Neural progenitor cell (in vitro differentiated cells): ENCODE measurements at regions not wholly inside any gene's neighbourhood (a gene's known extent, or its start where the extent isn't known, plus 50 kb on each side); places are given as distances from the start of the nearest gene placed in this dataset.

Experiments used
- DNase-seq: peaks from one replicate; pipeline ENCODE4 v3.0.0-alpha.2; 2016; ENCODE audit warnings: low spot score
- H2AFZ ChIP-seq: fragments of 200-600 bp; sonication (generic); replicated peaks from 2 replicates; pipeline ENCODE4 v1.6.1; 2016; ENCODE audit warnings: antibody characterized with exemption
- H3F3A ChIP-seq: fragments of 200-600 bp; sonication (generic); 2 replicates; pipeline ENCODE4 v1.6.1; 2016; ENCODE audit warnings: antibody characterized with exemption, low read depth
- H3K27ac ChIP-seq: fragments of 200-600 bp; sonication (generic); 2 replicates; pipeline ENCODE4 v1.5.1; 2016; ENCODE audit warnings: mild to moderate bottlenecking
- H3K27me3 ChIP-seq: fragments of 200-600 bp; sonication (generic); 2 replicates; pipeline ENCODE4 v1.6.1; 2016; ENCODE audit warnings: mild to moderate bottlenecking, moderate library complexity
- H3K36me3 ChIP-seq: fragments of 200-600 bp; sonication (generic); 2 replicates; pipeline ENCODE4 v1.5.1; 2016
- H3K4me1 ChIP-seq: fragments of 200-600 bp; sonication (generic); 2 replicates; pipeline ENCODE4 v1.6.1; 2016; ENCODE audit warnings: mixed run types
- H3K4me2 ChIP-seq: fragments of 200-600 bp; sonication (generic); 2 replicates; pipeline ENCODE4 v1.6.1; 2016
- H3K4me3 ChIP-seq: fragments of 200-600 bp; sonication (generic); 2 replicates; pipeline ENCODE4 v1.5.1; 2016
- H3K79me2 ChIP-seq: fragments of 200-600 bp; sonication (generic); 2 replicates; pipeline ENCODE4 v1.6.1; 2016; ENCODE audit warnings: low read depth
- H3K9ac ChIP-seq: fragments of 200-600 bp; sonication (generic); 2 replicates; pipeline ENCODE4 v1.6.1; 2016
- H3K9me3 ChIP-seq: fragments of 200-600 bp; sonication (generic); 2 replicates; pipeline ENCODE4 v1.5.1; 2016; ENCODE audit warnings: low read depth
- H4K20me1 ChIP-seq: fragments of 200-600 bp; sonication (generic); 2 replicates; pipeline ENCODE4 v1.6.1; 2016; ENCODE audit warnings: low read depth
- H3K27ac Mint-ChIP-seq: 3 replicates; pipeline ENCODE4 v1.8.0; 2021; ENCODE audit warnings: mixed read lengths
- H3K27me3 Mint-ChIP-seq: 2 replicates; pipeline ENCODE4 v1.8.0; 2022; ENCODE audit warnings: low read depth, mild to moderate bottlenecking, inconsistent platforms, moderate library complexity, mixed read lengths; ENCODE audit not compliant: insufficient read depth
- H3K36me3 Mint-ChIP-seq: 3 replicates; pipeline ENCODE4 v1.8.0; 2021; ENCODE audit warnings: mixed read lengths
- H3K4me1 Mint-ChIP-seq: 3 replicates; pipeline ENCODE4 v1.8.0; 2021; ENCODE audit warnings: mixed read lengths
- H3K4me3 Mint-ChIP-seq: 3 replicates; pipeline ENCODE4 v1.8.0; 2021; ENCODE audit warnings: mild to moderate bottlenecking, moderate library complexity, mixed read lengths
- H3K9me3 Mint-ChIP-seq: 3 replicates; pipeline ENCODE4 v1.8.0; 2020; ENCODE audit warnings: mixed read lengths
- CTCF ChIP-seq: fragments of 200-600 bp; sonication (generic); IDR thresholded peaks from 2 replicates; pipeline ENCODE4 v1.5.1; 2017; ENCODE audit warnings: antibody characterized with exemption, mild to moderate bottlenecking
- EZH2 ChIP-seq: fragments of 200-600 bp; sonication (generic); IDR thresholded peaks from 2 replicates; pipeline ENCODE4 v1.6.1; 2017; ENCODE audit warnings: antibody characterized with exemption, mild to moderate bottlenecking, moderate library complexity
- EZH2phosphoT487 ChIP-seq: fragments of 200-600 bp; sonication (generic); IDR thresholded peaks from 2 replicates; pipeline ENCODE4 v1.6.1; 2017; ENCODE audit warnings: antibody characterized with exemption

GRCh38 chr2:234845602-234846590, 105.9 kb upstream of the SH3BP4 start:
- H4K20me1 ChIP-seq = no peaks in the 10 kb centered on the region
- H3K4me2 ChIP-seq = peak overlapping the region; percentile 1
- TF ChIP-seq CTCF = no peak
- TF ChIP-seq EZH2 = no peak
- TF ChIP-seq EZH2phosphoT487 = no peak
- Mint-ChIP-seq H3K36me3 (peaks cover 1% of the 10 kb centered on the region), H3K9me3 (peaks cover 5% of the 10 kb centered on the region), H3K27me3 (peaks cover 4% of the 10 kb centered on the region), H3K27ac (peak overlapping the region; percentile 22), H3K4me3 (no peak overlapping the region), H3K4me1 (peaks cover 42% of the 10 kb centered on the region)
- no peaks in the 10 kb centered on the region for H3K9me3 ChIP-seq
- no peak overlapping the region for H3K4me3 ChIP-seq
- no peak overlapping the region for H3K9ac ChIP-seq
- H3K27me3 ChIP-seq = no peaks in the 10 kb centered on the region
- no peaks in the 10 kb centered on the region for H3K36me3 ChIP-seq
- H3K4me1 ChIP-seq = peaks cover 17% of the 10 kb centered on the region
- no peak overlapping the region for H3K27ac ChIP-seq
- no peaks in the 10 kb centered on the region for H3K79me2 ChIP-seq
- peaks cover 5% of the 10 kb centered on the region for H3F3A ChIP-seq
- DNase-seq = no peak
- no peak overlapping the region for H2AFZ ChIP-seq

GRCh38 chr2:234843411-234843810, 108.4 kb upstream of the SH3BP4 start:
- Mint-ChIP-seq H3K4me3 (no peak overlapping the region), H3K4me1 (peaks cover 43% of the 10 kb centered on the region), H3K27me3 (peaks cover 7% of the 10 kb centered on the region), H3K27ac (peak overlapping the region; percentile 84), H3K9me3 (peaks cover 5% of the 10 kb centered on the region), H3K36me3 (peaks cover 1% of the 10 kb centered on the region)
- no peak overlapping the region for H3K27ac ChIP-seq
- no peaks in the 10 kb centered on the region for H3K36me3 ChIP-seq
- TF ChIP-seq EZH2phosphoT487 (no peak), EZH2 (no peak), CTCF (no peak)
- peaks cover 17% of the 10 kb centered on the region for H3K4me1 ChIP-seq
- H3K79me2 ChIP-seq = no peaks in the 10 kb centered on the region
- no peak overlapping the region for H2AFZ ChIP-seq
- H3F3A ChIP-seq = peaks cover 5% of the 10 kb centered on the region
- H4K20me1 ChIP-seq = no peaks in the 10 kb centered on the region
- no peaks in the 10 kb centered on the region for H3K9me3 ChIP-seq
- DNase-seq = no peak
- no peak overlapping the region for H3K4me2 ChIP-seq
- no peaks in the 10 kb centered on the region for H3K27me3 ChIP-seq
- H3K4me3 ChIP-seq = no peak overlapping the region
- H3K9ac ChIP-seq = no peak overlapping the region

GRCh38 chr2:234842753-234843152, 109.1 kb upstream of the SH3BP4 start:
- H3K36me3 ChIP-seq = no peaks in the 10 kb centered on the region
- H3K4me1 ChIP-seq = peaks cover 15% of the 10 kb centered on the region
- H3K27me3 ChIP-seq = no peaks in the 10 kb centered on the region
- peaks cover 7% of the 10 kb centered on the region for H3K27me3 Mint-ChIP-seq
- H3K4me2 ChIP-seq = no peak overlapping the region
- peaks cover 5% of the 10 kb centered on the region for H3F3A ChIP-seq
- no peaks in the 10 kb centered on the region for H3K9me3 ChIP-seq
- H4K20me1 ChIP-seq = no peaks in the 10 kb centered on the region
- H3K9me3 Mint-ChIP-seq = peaks cover 7% of the 10 kb centered on the region
- H3K79me2 ChIP-seq = no peaks in the 10 kb centered on the region
- H3K4me3 ChIP-seq = no peak overlapping the region
- TF ChIP-seq CTCF = no peak
- no peak for TF ChIP-seq EZH2
- no peak for TF ChIP-seq EZH2phosphoT487
- no peak overlapping the region for H2AFZ ChIP-seq
- DNase-seq = no peak
- H3K27ac Mint-ChIP-seq = no peak overlapping the region
- no peak overlapping the region for H3K4me3 Mint-ChIP-seq
- H3K4me1 Mint-ChIP-seq = peaks cover 37% of the 10 kb centered on the region
- peaks cover 1% of the 10 kb centered on the region for H3K36me3 Mint-ChIP-seq
- no peak overlapping the region for H3K9ac ChIP-seq
- H3K27ac ChIP-seq = no peak overlapping the region
